ENCODE measurements at regions not wholly inside any gene's neighbourhood (a gene's known extent, or its start where the extent isn't known, plus 50 kb on each side); places are given as distances from the start of the nearest gene placed in this dataset.

- Mint-ChIP-seq H3K36me3 (ENCODE audit: low read depth, unreplicated experiment) (no peaks in the 10 kb centered on the region), H3K9me3 (ENCODE audit: unreplicated experiment) (no peaks in the 10 kb centered on the region), H3K4me1 (ENCODE audit: unreplicated experiment) (no peaks in the 10 kb centered on the region), H3K27me3 (ENCODE audit: unreplicated experiment) (no peaks in the 10 kb centered on the region), H3K4me3 (ENCODE audit: unreplicated experiment) (no peak overlapping the region), H3K27ac (ENCODE audit: unreplicated experiment) (no peak overlapping the region)
- no peak for TF ChIP-seq CTCF (IDR thresholded peaks at IDR 0.05; ENCODE audit: unreplicated experiment)
- DNase-seq (ENCODE audit: low spot score), result no peak
Observed at GRCh38 chr9:11204521-11204920, 591.7 kb upstream of the PTPRD start.

- no peaks in the 10 kb centered on the region for H3K9me3 Mint-ChIP-seq (ENCODE audit: unreplicated experiment)
- no peak overlapping the region for H3K27ac Mint-ChIP-seq (ENCODE audit: unreplicated experiment)
- no peak overlapping the region for H3K4me3 Mint-ChIP-seq (ENCODE audit: unreplicated experiment)
- no peaks in the 10 kb centered on the region for H3K27me3 Mint-ChIP-seq (ENCODE audit: unreplicated experiment)
- H3K4me1 Mint-ChIP-seq (ENCODE audit: unreplicated experiment), result no peaks in the 10 kb centered on the region
- no peak for DNase-seq (ENCODE audit: low spot score)
- TF ChIP-seq CTCF (IDR thresholded peaks at IDR 0.05; ENCODE audit: unreplicated experiment), result no peak
- H3K36me3 Mint-ChIP-seq (ENCODE audit: low read depth, unreplicated experiment), result no peaks in the 10 kb centered on the region
Observed at GRCh38 chr9:11206925-11207324, 594.1 kb upstream of the PTPRD start.

GRCh38 chr9:11233696-11234095, 620.9 kb upstream of the PTPRD start:
- Mint-ChIP-seq H3K36me3 (ENCODE audit: low read depth, unreplicated experiment) (no peaks in the 10 kb centered on the region), H3K4me1 (ENCODE audit: unreplicated experiment) (no peaks in the 10 kb centered on the region), H3K27me3 (ENCODE audit: unreplicated experiment) (peaks cover 3% of the 10 kb centered on the region), H3K9me3 (ENCODE audit: unreplicated experiment) (no peaks in the 10 kb centered on the region), H3K27ac (ENCODE audit: unreplicated experiment) (no peak overlapping the region), H3K4me3 (ENCODE audit: unreplicated experiment) (no peak overlapping the region)
- no peak for DNase-seq (ENCODE audit: low spot score)
- no peak for TF ChIP-seq CTCF (IDR thresholded peaks at IDR 0.05; ENCODE audit: unreplicated experiment)

GRCh38 chr9:11235061-11235460, 622.3 kb upstream of the PTPRD start:
- no peak overlapping the region for H3K27ac Mint-ChIP-seq (ENCODE audit: unreplicated experiment)
- no peaks in the 10 kb centered on the region for H3K9me3 Mint-ChIP-seq (ENCODE audit: unreplicated experiment)
- H3K4me1 Mint-ChIP-seq (ENCODE audit: unreplicated experiment), result no peaks in the 10 kb centered on the region
- TF ChIP-seq CTCF (IDR thresholded peaks at IDR 0.05; ENCODE audit: unreplicated experiment), result no peak
- no peak overlapping the region for H3K4me3 Mint-ChIP-seq (ENCODE audit: unreplicated experiment)
- H3K27me3 Mint-ChIP-seq (ENCODE audit: unreplicated experiment), result peaks cover 3% of the 10 kb centered on the region
- H3K36me3 Mint-ChIP-seq (ENCODE audit: low read depth, unreplicated experiment), result no peaks in the 10 kb centered on the region
- DNase-seq (ENCODE audit: low spot score), result no peak

GRCh38 chr9:11241779-11242178, 629.0 kb upstream of the PTPRD start:
- H3K4me3 Mint-ChIP-seq (ENCODE audit: unreplicated experiment), result no peak overlapping the region
- no peak for TF ChIP-seq CTCF (IDR thresholded peaks at IDR 0.05; ENCODE audit: unreplicated experiment)
- H3K4me1 Mint-ChIP-seq (ENCODE audit: unreplicated experiment), result no peaks in the 10 kb centered on the region
- H3K27ac Mint-ChIP-seq (ENCODE audit: unreplicated experiment), result no peak overlapping the region
- no peak for DNase-seq (ENCODE audit: low spot score)
- H3K9me3 Mint-ChIP-seq (ENCODE audit: unreplicated experiment), result no peaks in the 10 kb centered on the region
- no peaks in the 10 kb centered on the region for H3K27me3 Mint-ChIP-seq (ENCODE audit: unreplicated experiment)
- no peaks in the 10 kb centered on the region for H3K36me3 Mint-ChIP-seq (ENCODE audit: low read depth, unreplicated experiment)
